ENCODE measurements at regions not wholly inside any gene's neighbourhood (a gene's known extent, or its start where the extent isn't known, plus 50 kb on each side); places are given as distances from the start of the nearest gene placed in this dataset.

DNA sequence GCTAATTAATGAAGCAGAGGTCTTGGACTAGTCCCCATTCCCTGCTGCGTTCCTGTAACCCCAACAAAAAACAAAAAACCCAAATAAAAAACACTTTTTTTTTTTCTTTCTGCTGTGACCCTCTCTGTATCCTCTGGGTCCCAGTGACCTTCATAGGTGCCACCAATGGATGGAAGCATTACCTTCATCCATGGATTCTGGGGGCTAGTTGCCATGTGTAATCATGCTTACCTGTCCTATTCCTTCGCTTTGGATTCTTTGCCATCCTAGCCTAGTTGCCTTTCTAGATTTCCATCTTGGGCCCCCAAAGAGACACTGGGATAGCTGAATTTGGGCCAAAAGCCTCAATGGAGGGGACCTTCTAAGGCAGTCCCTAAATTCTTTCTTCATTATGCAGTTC, 1208.7 kb downstream of the BRINP3 start:
- no peak overlapping the region for H3K4me3 ChIP-seq (ENCODE audit: low read depth, low read length)
- TF ChIP-seq, protein P1, sequence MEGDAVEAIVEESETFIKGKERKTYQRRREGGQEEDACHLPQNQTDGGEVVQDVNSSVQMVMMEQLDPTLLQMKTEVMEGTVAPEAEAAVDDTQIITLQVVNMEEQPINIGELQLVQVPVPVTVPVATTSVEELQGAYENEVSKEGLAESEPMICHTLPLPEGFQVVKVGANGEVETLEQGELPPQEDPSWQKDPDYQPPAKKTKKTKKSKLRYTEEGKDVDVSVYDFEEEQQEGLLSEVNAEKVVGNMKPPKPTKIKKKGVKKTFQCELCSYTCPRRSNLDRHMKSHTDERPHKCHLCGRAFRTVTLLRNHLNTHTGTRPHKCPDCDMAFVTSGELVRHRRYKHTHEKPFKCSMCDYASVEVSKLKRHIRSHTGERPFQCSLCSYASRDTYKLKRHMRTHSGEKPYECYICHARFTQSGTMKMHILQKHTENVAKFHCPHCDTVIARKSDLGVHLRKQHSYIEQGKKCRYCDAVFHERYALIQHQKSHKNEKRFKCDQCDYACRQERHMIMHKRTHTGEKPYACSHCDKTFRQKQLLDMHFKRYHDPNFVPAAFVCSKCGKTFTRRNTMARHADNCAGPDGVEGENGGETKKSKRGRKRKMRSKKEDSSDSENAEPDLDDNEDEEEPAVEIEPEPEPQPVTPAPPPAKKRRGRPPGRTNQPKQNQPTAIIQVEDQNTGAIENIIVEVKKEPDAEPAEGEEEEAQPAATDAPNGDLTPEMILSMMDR (IDR thresholded peaks at IDR 0.05; ENCODE audit: borderline replicate concordance, insufficient read depth, low read depth, low read length), result no peak

DNA sequence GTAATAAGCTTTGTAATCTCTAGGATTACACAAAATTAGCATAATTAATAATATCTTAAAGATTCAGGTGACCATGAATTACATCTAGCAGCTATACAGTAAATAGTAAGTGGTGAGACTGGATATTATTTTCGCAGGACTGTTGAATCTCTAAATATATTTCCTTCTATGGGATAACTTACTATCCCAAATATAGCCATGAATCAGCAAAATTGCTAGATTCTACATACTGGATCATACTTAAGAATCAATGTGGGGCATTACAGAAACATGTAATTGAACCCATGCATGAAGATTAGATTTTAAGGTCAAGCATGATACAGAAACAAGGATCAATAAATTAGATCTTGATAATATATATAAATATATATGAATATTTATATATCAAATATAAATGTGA, 1203.4 kb downstream of the BRINP3 start:
- TF ChIP-seq, protein P1 (IDR thresholded peaks at IDR 0.05; ENCODE audit: borderline replicate concordance, insufficient read depth, low read depth, low read length), result no peak
- no peak overlapping the region for H3K4me3 ChIP-seq (ENCODE audit: low read depth, low read length)

DNA sequence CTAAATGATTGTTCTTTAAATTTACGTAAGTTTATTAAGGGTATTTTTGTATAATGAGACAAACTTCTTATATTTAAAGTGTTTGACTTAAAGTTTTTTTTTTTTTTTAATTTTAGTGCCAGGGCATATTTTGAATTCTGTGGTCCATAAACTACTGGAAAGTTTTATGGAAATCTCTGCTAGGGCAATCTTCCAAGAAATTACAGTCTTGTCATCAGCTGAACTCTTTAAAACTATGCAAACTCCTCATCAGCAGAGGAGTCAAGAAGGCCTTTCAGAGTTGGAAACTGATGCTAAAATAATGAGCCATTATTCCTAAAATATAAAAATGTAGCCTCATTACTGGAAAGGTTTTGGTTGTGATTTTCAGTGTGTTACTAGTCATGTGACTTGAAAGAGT, 1201.9 kb downstream of the BRINP3 start:
- TF ChIP-seq, protein P1 (IDR thresholded peaks at IDR 0.05; ENCODE audit: borderline replicate concordance, insufficient read depth, low read depth, low read length), result no peak
- no peak overlapping the region for H3K4me3 ChIP-seq (ENCODE audit: low read depth, low read length)

DNA sequence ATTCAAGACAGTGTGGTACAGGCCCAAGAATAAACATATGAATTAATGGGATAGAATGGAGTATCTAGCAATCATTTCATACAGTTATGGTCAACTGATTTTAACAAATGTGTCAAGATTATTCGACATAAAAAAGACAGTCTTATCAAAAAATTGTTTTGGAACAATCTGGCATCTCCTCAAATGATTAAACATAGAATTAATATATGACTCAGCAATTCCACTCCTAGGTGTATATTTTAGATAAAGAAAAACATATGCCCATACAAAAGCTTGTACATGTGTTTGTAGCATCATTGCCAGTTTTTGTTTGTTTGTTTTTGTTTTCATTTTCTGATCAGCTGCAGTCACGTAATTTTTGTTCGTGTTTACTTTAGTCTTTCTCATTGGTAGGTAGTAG, 1188.3 kb downstream of the BRINP3 start:
- no peak overlapping the region for H3K4me3 ChIP-seq (ENCODE audit: low read depth, low read length)
- TF ChIP-seq, protein P1 (IDR thresholded peaks at IDR 0.05; ENCODE audit: borderline replicate concordance, insufficient read depth, low read depth, low read length), result no peak

DNA sequence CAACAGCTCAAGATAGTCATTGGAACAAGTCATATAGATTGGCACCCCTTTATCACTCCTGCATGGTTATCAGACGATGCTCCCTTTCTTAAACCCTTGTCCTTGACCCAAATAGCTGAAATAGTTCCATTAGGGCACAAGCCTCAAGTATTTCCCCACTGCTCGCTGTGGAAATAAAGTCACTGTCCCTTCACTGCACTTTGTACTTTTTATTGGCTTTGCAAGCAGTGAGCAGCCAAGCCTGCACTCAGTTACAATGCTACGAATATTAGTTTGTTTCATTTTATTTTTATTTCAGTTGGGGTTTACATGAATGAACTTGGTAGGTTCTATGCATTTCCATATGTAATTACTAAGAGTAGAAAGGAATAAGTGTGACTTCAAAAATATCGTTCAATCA, 1176.4 kb downstream of the BRINP3 start:
- TF ChIP-seq, protein P1 (IDR thresholded peaks at IDR 0.05; ENCODE audit: borderline replicate concordance, insufficient read depth, low read depth, low read length), result no peak
- no peak overlapping the region for H3K4me3 ChIP-seq (ENCODE audit: low read depth, low read length)

DNA sequence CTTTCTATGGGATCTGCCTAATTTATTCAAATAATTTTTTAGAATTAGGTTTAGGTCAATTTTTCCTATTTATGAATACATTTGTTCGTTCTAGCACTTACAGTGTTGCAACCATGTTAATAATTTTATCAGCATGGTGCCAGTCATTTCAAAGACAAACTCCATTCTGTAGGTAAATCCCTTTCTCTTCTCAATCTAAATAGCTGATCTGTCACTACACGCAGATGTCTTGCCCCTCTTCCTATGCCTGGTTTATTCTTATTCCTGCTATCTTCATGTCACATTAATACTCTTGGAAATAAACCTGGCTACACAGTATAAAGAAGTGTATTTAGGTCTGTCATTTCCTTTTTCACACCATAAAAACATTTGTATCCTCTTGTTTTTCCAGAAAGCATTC, 1172.4 kb downstream of the BRINP3 start:
- TF ChIP-seq, protein P1 (IDR thresholded peaks at IDR 0.05; ENCODE audit: borderline replicate concordance, insufficient read depth, low read depth, low read length), result no peak

DNA sequence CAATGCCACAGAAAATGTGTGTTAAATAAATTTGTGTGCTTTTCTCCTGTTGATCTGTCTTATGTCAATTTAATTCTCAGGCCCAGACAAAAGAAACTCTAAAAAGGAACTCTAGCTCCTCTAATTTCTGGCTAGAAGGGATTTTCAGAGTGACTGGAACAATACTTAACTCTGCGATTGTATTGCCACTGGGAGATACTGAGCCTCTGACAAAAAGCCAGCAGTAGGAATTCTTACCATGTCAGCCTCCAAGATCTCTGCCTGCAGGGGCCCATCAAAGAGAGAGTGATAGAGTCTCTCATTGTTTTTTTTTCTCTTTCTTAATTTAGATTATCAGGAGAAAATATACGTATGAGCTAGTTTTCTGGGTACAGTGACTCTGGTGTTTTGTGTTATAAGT, 1165.7 kb downstream of the BRINP3 start:
- TF ChIP-seq, protein P1 (IDR thresholded peaks at IDR 0.05; ENCODE audit: borderline replicate concordance, insufficient read depth, low read depth, low read length), result no peak

More for the DNA sequence above, 1172.4 kb downstream of the BRINP3 start:
- H3K4me3 ChIP-seq (ENCODE audit: low read depth, low read length), result no peak overlapping the region

More for the DNA sequence above, 1165.7 kb downstream of the BRINP3 start:
- H3K4me3 ChIP-seq (ENCODE audit: low read depth, low read length), result no peak overlapping the region

All from GM12875 (cell line).